DND-41 (cell line): ENCODE measurements at regions not wholly inside any gene's neighbourhood (a gene's known extent, or its start where the extent isn't known, plus 50 kb on each side); places are given as distances from the start of the nearest gene placed in this dataset.

Source experiments
- ATAC-seq: fragments of 200-7000 bp; cut with Tn5 transposase; 3 replicates; pipeline ENCODE4 v1.9.1; 2021; ENCODE audit warnings: low read depth; ENCODE audit not compliant: insufficient read depth
- DNase-seq: peaks from one replicate; pipeline ENCODE4 v3.0.0-alpha.2; 2020
- H2AFZ ChIP-seq: 2 replicates; pipeline ENCODE4 v1.6.0; 2012; ENCODE audit warnings: low read depth, low read length
- H3K27ac ChIP-seq: 2 replicates; pipeline ENCODE4 v1.5.1; 2012; ENCODE audit warnings: low read length, inconsistent platforms
- H3K27me3 ChIP-seq: fragments of 200-600 bp; sonication (generic); 2 replicates; pipeline ENCODE4 v1.6.0; 2012; ENCODE audit warnings: low read length, mild to moderate bottlenecking, inconsistent platforms; ENCODE audit not compliant: insufficient read depth, poor library complexity
- H3K36me3 ChIP-seq: 2 replicates; pipeline ENCODE4 v1.5.1; 2012; ENCODE audit warnings: low read length, inconsistent platforms; ENCODE audit not compliant: insufficient read depth
- H3K4me1 ChIP-seq: 2 replicates; pipeline ENCODE4 v1.5.1; 2012; ENCODE audit warnings: mild to moderate bottlenecking, low read length; ENCODE audit not compliant: insufficient read depth
- H3K4me2 ChIP-seq: 2 replicates; pipeline ENCODE4 v1.6.0; 2012; ENCODE audit warnings: mild to moderate bottlenecking, moderate library complexity, low read length, inconsistent platforms; ENCODE audit not compliant: insufficient read depth
- H3K4me3 ChIP-seq, 2 experiments: fragments of 200-600 bp in 1 of 2; shearing (Covaris generic) in 1 of 2; 2 replicates each; pipeline ENCODE4 v1.5.1; 2012 to 2016; ENCODE audit warnings: inconsistent platforms in 2 of 2, low read length in 2 of 2, mild to moderate bottlenecking in 2 of 2, low read depth in 1 of 2, moderate library complexity in 1 of 2
- H3K79me2 ChIP-seq: 2 replicates; pipeline ENCODE4 v1.6.0; 2012; ENCODE audit warnings: low read length, inconsistent platforms; ENCODE audit not compliant: insufficient read depth
- H3K9ac ChIP-seq: 2 replicates; pipeline ENCODE4 v1.6.0; 2012; ENCODE audit warnings: low read depth, mild to moderate bottlenecking, inconsistent platforms, low read length, moderate library complexity
- H3K9me3 ChIP-seq: 2 replicates; pipeline ENCODE4 v1.5.1; 2012; ENCODE audit warnings: low read length, moderate library complexity, mild to moderate bottlenecking, inconsistent platforms; ENCODE audit not compliant: insufficient read depth, severe bottlenecking
- H4K20me1 ChIP-seq: 2 replicates; pipeline ENCODE4 v1.6.0; 2012; ENCODE audit warnings: low read length; ENCODE audit not compliant: insufficient read depth
- CTCF ChIP-seq: IDR thresholded peaks from 2 replicates; pipeline ENCODE4 v1.5.1; 2012; ENCODE audit warnings: borderline replicate concordance, low read length, moderate library complexity, mild to moderate bottlenecking; ENCODE audit not compliant: poor library complexity, severe bottlenecking; ENCODE audit errors: extremely low read depth
- EZH2 ChIP-seq: IDR thresholded peaks from 3 replicates; pipeline ENCODE4 v1.6.1; 2012; ENCODE audit warnings: borderline replicate concordance, low read depth, mild to moderate bottlenecking, moderate library complexity, low read length, inconsistent platforms; ENCODE audit not compliant: severe bottlenecking

DNA sequence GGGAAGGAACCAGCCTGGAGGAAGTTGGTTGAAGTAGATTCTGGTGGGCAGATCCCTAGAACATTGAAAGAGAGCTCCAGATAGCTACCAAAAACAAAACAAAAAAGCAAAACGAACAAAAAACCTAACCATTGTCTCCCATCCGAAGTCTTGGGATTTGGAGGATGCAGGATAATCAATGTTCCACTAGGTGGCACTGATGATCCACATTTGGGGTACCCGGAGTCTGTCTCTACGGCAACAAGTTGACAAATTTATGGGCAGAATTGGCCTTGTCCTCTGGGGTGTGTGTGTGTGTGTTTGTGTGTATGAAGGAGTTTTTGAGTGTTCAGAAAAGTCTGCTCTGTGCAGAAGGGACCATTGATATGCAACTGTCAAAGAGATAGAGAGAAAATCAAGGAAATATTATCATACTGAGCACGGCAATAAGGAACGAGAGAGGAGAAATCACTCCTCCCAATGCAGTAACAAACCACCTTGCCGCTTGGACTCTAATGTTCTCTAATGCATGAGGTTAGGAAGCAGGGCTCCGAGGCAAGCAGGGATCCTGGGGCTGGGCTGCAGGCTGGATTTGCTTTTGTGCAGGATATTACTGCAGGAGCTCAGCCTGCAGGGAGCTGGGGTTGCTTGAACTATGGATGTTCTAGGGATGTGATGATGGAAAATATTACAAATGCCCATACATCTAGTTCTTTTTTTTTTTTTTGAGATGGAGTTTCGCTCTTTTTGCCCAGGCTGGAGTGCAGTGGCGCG lies 59.8 kb upstream of the KLHL25 start:
- Histone ChIP-seq H3K9me3 (no peaks in the 10 kb centered on the region), H3K4me2 (no peak overlapping the region), H3K27me3 (peaks cover 2% of the 10 kb centered on the region), H3K27ac (no peak overlapping the region), H3K9ac (no peak overlapping the region), H4K20me1 (no peaks in the 10 kb centered on the region), H3K36me3 (no peaks in the 10 kb centered on the region), H3K4me3 (no peak overlapping the region), H2AFZ (no peak overlapping the region), H3K79me2 (no peaks in the 10 kb centered on the region), H3K4me1 (no peaks in the 10 kb centered on the region)
- peak; percentile 82 for ATAC-seq
- peak; percentile 90 for TF ChIP-seq CTCF
- no peak for TF ChIP-seq EZH2
- peak; percentile 52 for DNase-seq

DNA sequence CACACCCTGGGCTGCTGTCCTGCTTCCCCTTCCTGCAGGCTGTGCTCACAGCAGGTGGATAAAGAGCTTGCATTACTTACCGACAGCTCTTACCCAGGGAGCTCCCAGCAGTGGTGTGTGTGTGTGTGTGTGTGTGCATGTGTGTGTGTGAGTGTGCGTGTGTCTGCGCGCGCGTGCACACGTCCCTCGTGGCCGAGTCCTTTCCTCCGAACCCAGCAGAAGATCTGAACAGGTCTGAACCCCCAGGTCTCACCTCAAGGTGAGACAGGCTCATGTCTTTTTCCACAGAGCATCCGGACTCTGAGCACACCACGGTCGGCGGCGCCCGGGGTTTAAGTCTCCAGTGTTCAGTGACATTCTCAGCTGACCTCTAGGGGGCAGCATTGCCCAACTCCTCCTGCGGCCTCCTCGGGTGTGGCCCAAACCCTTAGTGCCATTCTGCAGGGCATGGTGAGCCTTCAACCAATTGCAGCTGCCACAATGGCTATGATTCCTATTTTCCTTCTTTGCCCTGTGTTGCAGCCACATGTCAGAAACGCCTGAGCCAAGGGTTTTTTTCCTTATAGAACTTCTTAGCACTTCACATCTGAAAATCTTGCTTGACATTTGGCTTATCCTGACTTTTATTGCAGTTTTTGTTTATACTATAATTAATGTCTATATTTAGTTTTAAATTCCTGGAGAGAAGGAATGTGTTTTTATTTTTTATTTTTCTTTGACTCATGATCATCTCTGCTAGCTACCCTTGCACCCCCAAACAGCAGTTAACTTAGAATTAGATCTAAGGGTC lies 64.1 kb upstream of the KLHL25 start:
- Histone ChIP-seq H3K27me3 (peaks cover 2% of the 10 kb centered on the region), H3K9ac (no peak overlapping the region), H3K4me2 (no peak overlapping the region), H3K4me1 (no peaks in the 10 kb centered on the region), H4K20me1 (no peaks in the 10 kb centered on the region), H2AFZ (no peak overlapping the region), H3K36me3 (no peaks in the 10 kb centered on the region), H3K4me3 (no peak overlapping the region), H3K9me3 (no peaks in the 10 kb centered on the region), H3K27ac (no peak overlapping the region), H3K79me2 (no peaks in the 10 kb centered on the region)
- DNase-seq = peak; percentile 66
- TF ChIP-seq EZH2 (no peak), CTCF (peak; percentile 79)
- ATAC-seq = peak; percentile 93

DNA sequence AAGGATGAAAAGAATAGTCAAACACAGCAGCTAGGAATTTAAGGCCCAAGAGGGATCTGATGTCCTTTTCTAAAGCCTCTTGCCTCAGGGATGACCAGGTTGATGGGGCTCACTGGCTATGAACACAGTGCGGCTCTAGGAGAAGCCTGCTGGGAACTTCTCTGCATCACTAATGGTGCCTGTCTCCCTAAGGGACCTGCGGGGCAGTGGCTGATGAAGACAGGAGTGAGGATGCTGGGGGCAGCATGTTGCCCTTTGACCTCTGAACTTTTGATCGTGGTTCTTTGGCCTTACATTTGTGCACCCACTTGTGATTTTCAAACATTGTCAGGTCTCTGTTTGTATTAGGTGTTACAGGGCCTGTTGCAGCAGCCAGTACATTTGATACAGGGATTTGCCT lies 64.9 kb upstream of the KLHL25 start:
- peaks cover 2% of the 10 kb centered on the region for H3K27me3 ChIP-seq
- no peak overlapping the region for H3K9ac ChIP-seq
- H2AFZ ChIP-seq = no peak overlapping the region
- no peak overlapping the region for H3K4me2 ChIP-seq
- no peak for ATAC-seq
- H3K79me2 ChIP-seq = no peaks in the 10 kb centered on the region
- no peaks in the 10 kb centered on the region for H3K9me3 ChIP-seq
- H4K20me1 ChIP-seq = no peaks in the 10 kb centered on the region
- H3K4me3 ChIP-seq = no peak overlapping the region
- H3K4me1 ChIP-seq = no peaks in the 10 kb centered on the region
- no peak for TF ChIP-seq CTCF
- no peak for TF ChIP-seq EZH2
- no peaks in the 10 kb centered on the region for H3K36me3 ChIP-seq
- DNase-seq = no peak
- no peak overlapping the region for H3K27ac ChIP-seq
